ENCODE measurements at regions not wholly inside any gene's neighbourhood (a gene's known extent, or its start where the extent isn't known, plus 50 kb on each side); places are given as distances from the start of the nearest gene placed in this dataset.

- no peaks in the 10 kb centered on the region for H3K9me3 ChIP-seq (ENCODE audit: low read length)
- no peaks in the 10 kb centered on the region for H3K27me3 ChIP-seq (ENCODE audit: insufficient read depth, low read length)
- no peaks in the 10 kb centered on the region for H3K79me2 ChIP-seq (ENCODE audit: insufficient read depth, low read length)
- H3F3A ChIP-seq (ENCODE audit: insufficient read depth, low read length): no peaks in the 10 kb centered on the region
- H3K36me3 ChIP-seq (ENCODE audit: insufficient read depth, low read length): no peaks in the 10 kb centered on the region
- H3K27ac ChIP-seq (ENCODE audit: low read depth, low read length, poor library complexity, severe bottlenecking): no peak overlapping the region
- H3K4me1 ChIP-seq (ENCODE audit: insufficient read depth, low read length, severe bottlenecking): no peaks in the 10 kb centered on the region
- no peak overlapping the region for H3K9ac ChIP-seq (ENCODE audit: low read length)
- no peak overlapping the region for H3K4me3 ChIP-seq (ENCODE audit: low read depth, low read length, poor library complexity, severe bottlenecking)
- no peaks in the 10 kb centered on the region for H3K9me2 ChIP-seq (ENCODE audit: low read depth, low read length)
- no peaks in the 10 kb centered on the region for H4K20me1 ChIP-seq (ENCODE audit: insufficient read depth, low read length)
- no peak for TF ChIP-seq EZH2 (IDR thresholded peaks at IDR 0.05; ENCODE audit: borderline replicate concordance, low read length)
- no peak for TF ChIP-seq CTCF (IDR thresholded peaks at IDR 0.05; ENCODE audit: low read length)
- no peak overlapping the region for H2AFZ ChIP-seq (ENCODE audit: low read length)
- no peak overlapping the region for H3K4me2 ChIP-seq (ENCODE audit: low read length)
Measured at GRCh38 chr13:78826312-78826711, 167.4 kb upstream of the OBI1 start.

- Histone ChIP-seq H3K4me1 (ENCODE audit: insufficient read depth, low read length, severe bottlenecking) (no peaks in the 10 kb centered on the region), H3K79me2 (ENCODE audit: insufficient read depth, low read length) (no peaks in the 10 kb centered on the region), H3K4me2 (ENCODE audit: low read length) (no peak overlapping the region), H3K27me3 (ENCODE audit: insufficient read depth, low read length) (no peaks in the 10 kb centered on the region), H3F3A (ENCODE audit: insufficient read depth, low read length) (no peaks in the 10 kb centered on the region), H4K20me1 (ENCODE audit: insufficient read depth, low read length) (no peaks in the 10 kb centered on the region), H3K27ac (ENCODE audit: low read depth, low read length, poor library complexity, severe bottlenecking) (no peak overlapping the region), H3K36me3 (ENCODE audit: insufficient read depth, low read length) (no peaks in the 10 kb centered on the region), H2AFZ (ENCODE audit: low read length) (no peak overlapping the region), H3K4me3 (ENCODE audit: low read depth, low read length, poor library complexity, severe bottlenecking) (no peak overlapping the region), H3K9me2 (ENCODE audit: low read depth, low read length) (no peaks in the 10 kb centered on the region), H3K9me3 (ENCODE audit: low read length) (no peaks in the 10 kb centered on the region), H3K9ac (ENCODE audit: low read length) (no peak overlapping the region)
- TF ChIP-seq CTCF (IDR thresholded peaks at IDR 0.05; ENCODE audit: low read length) (no peak), EZH2 (IDR thresholded peaks at IDR 0.05; ENCODE audit: borderline replicate concordance, low read length) (no peak)
Measured at GRCh38 chr13:78820541-78820940, 161.6 kb upstream of the OBI1 start.

- Histone ChIP-seq H3K79me2 (ENCODE audit: insufficient read depth, low read length) (no peaks in the 10 kb centered on the region), H3K4me2 (ENCODE audit: low read length) (no peak overlapping the region), H3K9me3 (ENCODE audit: low read length) (no peaks in the 10 kb centered on the region), H3K9ac (ENCODE audit: low read length) (no peak overlapping the region), H3K27ac (ENCODE audit: low read depth, low read length, poor library complexity, severe bottlenecking) (no peak overlapping the region), H3K4me1 (ENCODE audit: insufficient read depth, low read length, severe bottlenecking) (no peaks in the 10 kb centered on the region), H3K9me2 (ENCODE audit: low read depth, low read length) (no peaks in the 10 kb centered on the region), H4K20me1 (ENCODE audit: insufficient read depth, low read length) (no peaks in the 10 kb centered on the region), H3K27me3 (ENCODE audit: insufficient read depth, low read length) (no peaks in the 10 kb centered on the region), H3K36me3 (ENCODE audit: insufficient read depth, low read length) (no peaks in the 10 kb centered on the region), H3K4me3 (ENCODE audit: low read depth, low read length, poor library complexity, severe bottlenecking) (no peak overlapping the region), H3F3A (ENCODE audit: insufficient read depth, low read length) (no peaks in the 10 kb centered on the region), H2AFZ (ENCODE audit: low read length) (no peak overlapping the region)
- no peak for TF ChIP-seq CTCF (IDR thresholded peaks at IDR 0.05; ENCODE audit: low read length)
- TF ChIP-seq EZH2 (IDR thresholded peaks at IDR 0.05; ENCODE audit: borderline replicate concordance, low read length): no peak
Measured at GRCh38 chr13:78816592-78816991, 157.6 kb upstream of the OBI1 start.
